GM18870 (cell line): ENCODE measurements at regions not wholly inside any gene's neighbourhood (a gene's known extent, or its start where the extent isn't known, plus 50 kb on each side); places are given as distances from the start of the nearest gene placed in this dataset.
"Not testable (repeated sequence)": the region's sequence is repeated elsewhere in the genome, so short reads cannot be mapped to it uniquely, and the experiment has no call there.

Experiments
- ATAC-seq: cut with Tn5 transposase; IDR thresholded peaks from one replicate; pipeline ENCODE4 v1.9.1; 2021; ENCODE audit warnings: moderate library complexity; ENCODE audit not compliant: unreplicated experiment

DNA sequence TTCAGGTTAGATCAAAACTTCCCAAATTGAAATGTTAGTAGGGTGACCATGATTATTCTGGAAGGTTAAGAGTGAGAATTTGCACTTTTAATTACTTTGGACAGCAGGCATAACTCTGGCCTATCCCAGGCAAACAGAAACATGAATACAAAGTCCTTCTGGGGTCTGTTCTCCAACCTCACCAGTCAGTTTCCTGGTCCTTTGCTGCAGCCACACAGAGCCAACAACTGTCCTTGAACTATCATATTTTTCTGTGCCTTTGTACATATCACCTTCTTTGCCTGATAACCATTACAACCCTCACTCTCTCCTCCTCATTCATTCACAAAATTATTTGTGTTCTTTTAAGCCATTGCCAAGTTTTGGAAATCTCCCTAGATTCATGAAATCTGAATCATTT is 126.0 kb upstream of the GBE1 start:
- no peak for ATAC-seq

GRCh38 chr3:81886081-81886480 is 124.6 kb upstream of the GBE1 start:
- ATAC-seq, result no peak

DNA sequence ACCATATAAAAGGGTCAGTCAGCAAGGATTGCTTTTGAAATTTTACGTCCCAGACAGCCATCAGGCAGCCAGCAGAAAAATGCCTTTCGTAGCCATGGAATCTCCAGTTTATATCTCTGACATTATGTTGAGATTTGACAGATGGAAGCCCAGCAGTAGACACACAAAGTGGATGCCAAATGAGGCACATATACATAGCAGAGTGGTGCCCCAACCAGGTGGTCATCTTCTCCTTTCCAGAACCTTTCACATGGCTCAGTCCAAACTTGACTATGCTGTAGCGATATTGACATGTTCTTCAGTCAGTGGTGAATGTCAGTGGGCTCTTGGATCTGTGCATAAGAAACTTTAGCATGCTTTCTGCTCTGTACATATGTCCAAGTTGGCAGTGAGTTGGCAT is 123.3 kb upstream of the GBE1 start:
- ATAC-seq, result no peak

DNA sequence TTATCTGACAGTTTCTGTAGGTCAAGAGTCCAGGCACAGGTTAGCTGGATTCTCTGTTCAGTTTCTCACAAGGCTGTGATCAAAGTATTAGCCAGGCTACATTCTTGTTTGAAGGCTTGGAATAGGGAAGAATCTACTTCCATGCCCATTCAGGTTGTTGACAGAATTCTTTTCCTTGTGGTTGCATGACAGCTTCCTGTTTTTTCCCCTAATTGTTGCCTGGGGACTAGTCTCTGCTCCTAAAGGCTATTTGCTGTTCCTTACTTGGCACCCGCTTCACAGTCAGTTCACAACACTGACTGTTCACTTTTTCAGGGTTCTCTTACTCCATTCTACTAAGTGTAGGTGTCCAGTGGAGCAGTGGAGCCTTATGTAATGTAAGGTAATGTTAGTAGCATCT is 115.4 kb upstream of the GBE1 start:
- no peak for ATAC-seq

DNA sequence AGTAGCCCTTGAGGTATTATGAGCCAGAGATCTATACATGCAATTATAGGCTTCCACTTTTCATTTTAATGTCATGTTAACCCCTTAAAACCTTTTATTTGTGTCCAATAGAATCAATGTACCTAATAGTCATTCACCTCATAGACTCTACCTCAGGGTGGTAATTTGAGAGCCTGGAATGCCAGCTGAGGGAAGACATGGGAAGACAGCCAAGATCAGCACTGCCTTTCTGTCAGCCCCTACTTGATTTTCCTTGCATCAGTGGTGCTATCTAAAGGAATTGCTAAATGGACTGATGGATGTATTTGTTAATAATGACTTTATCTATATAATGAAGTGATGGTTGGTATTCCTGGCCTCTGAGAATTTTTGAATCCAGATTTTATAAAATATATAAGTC is 113.3 kb upstream of the GBE1 start:
- no peak for ATAC-seq

- no peak for ATAC-seq
Measured at GRCh38 chr3:81872566-81872965, 111.1 kb upstream of the GBE1 start.

- no peak for ATAC-seq
Measured at GRCh38 chr3:81871358-81872155, 110.1 kb upstream of the GBE1 start.

DNA sequence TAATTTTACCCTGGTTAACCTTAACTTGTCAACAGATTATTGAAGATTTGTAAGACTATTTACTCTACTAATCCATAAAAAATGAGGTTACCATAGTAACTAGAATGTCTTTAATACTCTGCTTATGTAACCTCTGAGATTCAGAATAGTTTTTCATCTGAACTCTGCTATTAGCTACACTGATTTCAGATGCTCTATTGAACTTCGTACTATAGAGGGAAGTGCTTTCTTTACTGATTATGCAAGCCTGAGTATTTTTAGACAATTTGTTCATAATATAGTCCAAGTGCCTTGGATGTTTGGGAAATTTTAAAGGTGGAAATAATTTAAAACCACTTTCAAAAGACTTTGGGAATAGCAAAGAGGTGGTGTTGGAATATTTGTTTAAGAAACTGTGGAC is 107.9 kb upstream of the GBE1 start:
- ATAC-seq, result no peak

DNA sequence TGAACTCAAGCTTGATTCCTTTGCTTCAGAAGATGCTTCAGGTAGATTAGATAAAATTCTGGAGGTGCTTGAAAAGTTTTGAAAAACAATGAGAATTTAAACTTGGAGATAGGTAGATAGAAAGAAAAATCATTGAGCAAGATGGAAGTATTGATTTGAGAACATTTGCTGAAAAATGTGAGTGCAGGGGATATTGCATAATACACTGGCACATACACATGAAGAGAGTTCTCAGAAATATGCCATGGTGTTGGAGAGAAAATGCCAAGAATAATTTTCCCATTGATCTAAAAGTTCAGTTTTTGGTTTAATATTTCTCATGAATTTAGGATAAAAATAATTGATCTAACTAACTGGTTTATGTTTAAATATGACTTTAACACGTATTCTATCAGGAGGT is 107.2 kb upstream of the GBE1 start:
- ATAC-seq, result no peak

GRCh38 chr3:81867875-81868274 is 106.4 kb upstream of the GBE1 start:
- ATAC-seq, result no peak

GRCh38 chr3:81865164-81865563 is 103.7 kb upstream of the GBE1 start:
- ATAC-seq, result not testable (repeated sequence)

DNA sequence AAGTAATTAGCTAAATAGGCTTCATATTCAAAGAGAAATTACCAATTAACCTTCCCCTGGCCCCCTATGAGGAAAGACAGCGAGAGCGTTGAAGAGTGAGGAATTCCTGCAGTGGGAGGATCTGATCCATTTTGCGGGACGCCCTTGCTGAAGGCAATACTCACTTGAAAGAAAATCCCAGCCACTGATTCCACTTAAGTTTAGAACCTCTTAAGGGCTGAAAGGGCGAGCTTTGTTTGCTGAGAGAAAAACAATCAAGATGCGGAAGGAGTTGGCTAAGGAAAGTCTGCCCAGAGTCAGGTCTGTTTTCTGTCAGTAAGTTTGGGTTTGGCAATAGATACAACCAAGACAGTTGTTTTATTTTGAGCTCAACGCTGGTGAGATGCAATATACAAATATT is 102.8 kb upstream of the GBE1 start:
- ATAC-seq, result no peak

DNA sequence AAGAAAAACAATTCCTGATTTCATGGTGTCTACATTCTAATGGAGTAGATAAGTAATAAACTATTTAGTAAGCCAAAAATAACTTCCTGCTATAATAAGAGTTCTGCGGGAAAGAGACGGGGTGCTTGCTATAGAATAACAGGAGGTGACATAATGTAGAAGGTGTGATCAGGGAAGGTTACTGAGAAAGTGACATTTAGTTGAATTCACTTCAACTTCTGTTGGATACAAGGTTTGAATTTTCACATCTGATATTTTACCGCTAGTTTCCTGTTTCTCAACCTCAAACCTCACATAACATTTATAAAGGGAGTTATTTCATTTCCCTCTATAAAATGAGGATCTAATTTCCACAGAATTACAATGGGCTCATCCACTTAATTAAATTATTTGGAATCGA is 102.3 kb upstream of the GBE1 start:
- ATAC-seq, result no peak

- no peak for ATAC-seq
Measured at GRCh38 chr3:81861593-81861992, 100.1 kb upstream of the GBE1 start.

GRCh38 chr3:81859524-81859923 is 98.1 kb upstream of the GBE1 start:
- ATAC-seq, result no peak

DNA sequence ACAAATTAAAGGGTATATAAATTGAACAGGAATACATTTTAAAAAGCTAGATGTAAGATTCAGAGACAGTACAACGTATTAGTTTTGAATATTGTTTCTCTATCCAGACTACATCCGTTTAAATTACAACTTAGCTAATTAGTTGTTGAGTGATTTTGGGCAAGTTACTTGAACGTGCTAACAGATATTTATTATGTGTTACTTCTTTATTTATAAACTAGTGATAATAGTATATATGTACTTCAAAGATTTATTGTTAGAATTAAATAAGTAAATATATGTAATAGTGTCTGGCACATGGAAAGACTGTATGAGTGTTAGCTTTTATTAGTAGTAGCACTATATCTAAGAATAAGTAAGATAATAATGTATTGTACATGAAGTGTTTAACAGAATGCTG is 92.0 kb upstream of the GBE1 start:
- no peak for ATAC-seq

- no peak for ATAC-seq
Measured at GRCh38 chr3:81851176-81851575, 89.7 kb upstream of the GBE1 start.

- ATAC-seq, result no peak
Measured at GRCh38 chr3:81846988-81847387, 85.5 kb upstream of the GBE1 start.

DNA sequence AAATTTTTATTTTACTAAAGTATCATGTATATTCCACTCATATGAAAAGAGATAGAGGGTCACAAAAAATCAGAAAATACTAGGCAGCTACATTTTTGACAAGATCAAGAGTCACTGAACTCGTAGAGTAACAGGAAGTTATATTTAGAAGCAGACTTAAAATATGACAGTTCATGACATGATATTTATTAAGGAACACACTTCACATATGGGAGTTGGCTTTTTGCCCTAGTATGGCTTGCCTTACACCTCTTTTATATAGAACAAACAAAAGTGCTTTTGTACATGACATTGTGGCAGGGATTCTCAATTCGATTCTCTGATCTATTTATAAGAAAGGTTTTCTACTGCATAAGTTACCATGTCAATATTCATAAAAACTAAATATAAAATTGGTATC is 80.1 kb upstream of the GBE1 start:
- no peak for ATAC-seq

- no peak for ATAC-seq
Measured at GRCh38 chr3:81839504-81840094, 78.2 kb upstream of the GBE1 start.

GRCh38 chr3:81838457-81838856 is 77.0 kb upstream of the GBE1 start:
- ATAC-seq, result no peak

DNA sequence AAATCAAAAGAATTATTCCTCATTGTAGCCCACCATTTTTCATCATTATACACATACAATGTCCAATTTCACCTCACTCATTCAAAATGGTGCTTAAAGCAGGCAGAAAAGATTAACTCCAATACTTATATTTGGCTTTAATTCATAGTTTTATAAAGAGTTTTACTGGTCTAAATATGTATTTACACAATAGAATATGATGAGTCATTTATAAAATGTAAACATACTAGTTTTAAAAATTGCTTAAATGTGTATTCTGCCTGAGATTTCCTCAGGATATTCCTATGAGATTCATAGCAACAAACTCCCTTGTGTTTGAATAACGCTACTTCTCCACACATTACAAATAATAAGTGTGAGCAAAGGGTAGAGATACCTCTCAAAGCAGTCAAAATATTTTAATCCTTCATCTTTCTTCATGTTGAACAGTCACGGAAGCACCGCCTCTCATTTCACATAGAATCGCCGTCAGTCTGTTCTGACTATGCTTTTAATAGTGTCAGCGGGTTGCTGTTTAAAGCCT is 75.7 kb upstream of the GBE1 start:
- ATAC-seq, result no peak

DNA sequence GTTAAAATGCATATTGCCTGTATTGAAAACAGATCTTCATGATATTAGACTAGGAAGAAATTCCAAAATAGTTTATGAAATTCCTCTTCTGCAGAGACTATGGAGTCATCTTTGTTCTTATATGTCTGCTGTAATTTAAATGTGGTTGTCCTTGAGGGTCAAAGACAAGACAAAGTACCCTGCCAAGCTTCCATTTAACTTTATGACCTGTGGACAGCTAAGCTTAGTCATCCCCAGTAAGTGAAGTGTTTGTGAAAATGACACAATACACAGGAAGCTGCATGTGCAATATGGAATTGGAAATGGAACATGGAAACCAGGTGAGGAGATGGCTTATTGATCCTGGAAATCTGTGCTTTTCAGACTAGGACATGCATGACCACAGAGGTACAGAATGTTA is 68.5 kb upstream of the GBE1 start:
- no peak for ATAC-seq
